HCT116 (cell line): ENCODE measurements at regions not wholly inside any gene's neighbourhood (a gene's known extent, or its start where the extent isn't known, plus 50 kb on each side); places are given as distances from the start of the nearest gene placed in this dataset.
"Not testable (repeated sequence)": the region's sequence is repeated elsewhere in the genome, so short reads cannot be mapped to it uniquely, and the experiment has no call there.

Experiments used
- ATAC-seq: fragments of 200-7000 bp; cut with Tn5 transposase; 2 replicates; pipeline ENCODE4 v1.9.1; 2020; ENCODE audit warnings: mild to moderate bottlenecking, moderate library complexity
- BruUV-seq: library from RNA; stranded (reverse); fragments of 400-500 nt; replicated peaks from 2 replicates; lab custom pipeline; 2021; lab: Mats Ljungman, UMichigan
- CTCF ChIA-PET: fragments of 300-600 bp; sonication (Branson Sonifier 250); formaldehyde crosslinking; loops from one replicate; lab custom pipeline; 2021; ENCODE audit warnings: antibody characterized with exemption; lab: Charles Lee
- POLR2A ChIA-PET: fragments of 300-600, 350-600 bp; sonication (Branson Sonifier 250); formaldehyde crosslinking; loops from one replicate; lab custom pipeline; 2021; ENCODE audit warnings: antibody characterized with exemption; lab: Charles Lee
- RAD21 ChIA-PET, 2 experiments: fragments of 300-600 bp; sonication (Branson Sonifier 250); formaldehyde crosslinking; loops; one replicate each; lab custom pipeline; 2023; ENCODE audit warnings: low total read pairs in 2 of 2; ENCODE audit not compliant: uncharacterized antibody in 2 of 2, unreplicated experiment in 2 of 2, low non-redundant PET in 1 of 2; lab: Charles Lee
- DNase-seq: peaks from one replicate; pipeline ENCODE4 v3.0.0-alpha.2; 2010; ENCODE audit warnings: low read depth, low spot score
- H2AFZ ChIP-seq: fragments of 200-600 bp; shearing (Covaris generic), sonication (generic); 2 replicates; pipeline ENCODE4 v1.6.1; 2017; ENCODE audit warnings: low read depth, mixed run types, mixed read lengths, antibody characterized with exemption, low read length; ENCODE audit not compliant: poor library complexity, severe bottlenecking
- H3K27ac ChIP-seq: 2 replicates; pipeline ENCODE4 v1.5.1; 2012; ENCODE audit warnings: low read depth, low read length
- H3K27me3 ChIP-seq: fragments of 200-600 bp; sonication (generic); 2 replicates; pipeline ENCODE4 v1.6.1; 2016; ENCODE audit warnings: mixed run types, low read length, mixed read lengths; ENCODE audit not compliant: insufficient read depth
- H3K36me3 ChIP-seq, 2 experiments: fragments of 200-500 bp in 1 of 2; fragments of 200-600 bp in 1 of 2; sonication (Bioruptor generic) in 1 of 2; sonication (generic) in 1 of 2; 2 replicates each; pipeline versions ENCODE4 v1.5.1 to v1.6.1; 2014 to 2016; ENCODE audit warnings: low read length in 2 of 2, inconsistent platforms in 1 of 2, mixed read lengths in 1 of 2, mixed run types in 1 of 2; ENCODE audit not compliant: insufficient read depth in 2 of 2, control insufficient read depth in 1 of 2
- H3K4me1 ChIP-seq, 2 experiments: fragments of 200-600 bp in 1 of 2; sonication (generic) in 1 of 2; 2 replicates each; pipeline versions ENCODE4 v1.5.1 to v1.6.1; 2012 to 2017; ENCODE audit warnings: low read length in 2 of 2, inconsistent platforms in 1 of 2, mild to moderate bottlenecking in 1 of 2, mixed read lengths in 1 of 2, mixed run types in 1 of 2, moderate library complexity in 1 of 2; ENCODE audit not compliant: insufficient read depth in 2 of 2, control insufficient read depth in 1 of 2
- H3K4me2 ChIP-seq: fragments of 200-600 bp; sonication (generic); 2 replicates; pipeline ENCODE4 v1.6.1; 2017; ENCODE audit warnings: mixed run types, low read length, mixed read lengths
- H3K4me3 ChIP-seq, 2 experiments: fragments of 200-600 bp in 1 of 2; sonication (generic) in 1 of 2; replicated peaks in 1 of 2; 2 replicates each; pipeline ENCODE4 v1.5.1; 2011 to 2016; ENCODE audit warnings: low read length in 2 of 2, control low read depth in 1 of 2, low read depth in 1 of 2, mild to moderate bottlenecking in 1 of 2, mixed read lengths in 1 of 2, mixed run types in 1 of 2
- H3K79me2 ChIP-seq: fragments of 200-600 bp; sonication (generic); 2 replicates; pipeline ENCODE4 v1.6.1; 2017; ENCODE audit warnings: mild to moderate bottlenecking, mixed run types, low read length, moderate library complexity, mixed read lengths; ENCODE audit not compliant: insufficient read depth
- H3K9ac ChIP-seq: fragments of 200-600 bp; sonication (generic); 2 replicates; pipeline ENCODE4 v1.6.1; 2016; ENCODE audit warnings: low read length, mixed read lengths
- H3K9me2 ChIP-seq: fragments of 200-600 bp; sonication (generic), shearing (Covaris generic); 2 replicates; pipeline ENCODE4 v1.6.1; 2017; ENCODE audit warnings: mixed run types, mild to moderate bottlenecking, moderate library complexity; ENCODE audit not compliant: insufficient read depth
- H3K9me3 ChIP-seq, 2 experiments: fragments of 200-500 bp in 1 of 2; fragments of 200-600 bp in 1 of 2; sonication (Bioruptor generic) in 1 of 2; sonication (generic) in 1 of 2; 2 replicates each; pipeline ENCODE4 v1.6.1; 2014 to 2017; ENCODE audit warnings: low read length in 2 of 2, mixed read lengths in 2 of 2, inconsistent platforms in 1 of 2, low read depth in 1 of 2, mild to moderate bottlenecking in 1 of 2, mixed run types in 1 of 2, moderate library complexity in 1 of 2; ENCODE audit not compliant: control insufficient read depth in 1 of 2, insufficient read depth in 1 of 2
- H4K20me1 ChIP-seq: fragments of 200-600 bp; sonication (generic), shearing (Covaris generic); 2 replicates; pipeline ENCODE4 v1.6.1; 2017; ENCODE audit warnings: mixed run types, mild to moderate bottlenecking, moderate library complexity; ENCODE audit not compliant: insufficient read depth
- ATF3 ChIP-seq: IDR thresholded peaks from 2 replicates; pipeline ENCODE4 v1.6.1; 2012
- CBX3 ChIP-seq: IDR thresholded peaks from 2 replicates; pipeline ENCODE4 v1.6.1; 2012; ENCODE audit warnings: low read depth
- CTCF ChIP-seq, 3 experiments: fragments of 200-600 bp in 1 of 3; sonication (generic) in 1 of 3; IDR thresholded peaks in 2 of 3; conservative IDR thresholded peaks in 1 of 3; 2 replicates each; pipeline ENCODE4 v1.5.1; 2012 to 2017; ENCODE audit warnings: low read depth in 2 of 3, low read length in 2 of 3, antibody characterized with exemption in 1 of 3, borderline replicate concordance in 1 of 3, control low read depth in 1 of 3, mild to moderate bottlenecking in 1 of 3, mixed read lengths in 1 of 3, mixed run types in 1 of 3, moderate library complexity in 1 of 3; ENCODE audit not compliant: insufficient read depth in 1 of 3
- ELF1 ChIP-seq: IDR thresholded peaks from 2 replicates; pipeline ENCODE4 v1.6.1; 2012; ENCODE audit warnings: low read depth, borderline replicate concordance
- EZH2phosphoT487 ChIP-seq: fragments of 200-600 bp; IDR thresholded peaks from 2 replicates; pipeline ENCODE4 v1.6.1; 2018; ENCODE audit warnings: antibody characterized with exemption, borderline replicate concordance
- POLR2A ChIP-seq: IDR thresholded peaks from 2 replicates; pipeline ENCODE4 v1.7.0; 2011; ENCODE audit warnings: borderline replicate concordance; ENCODE audit not compliant: insufficient read depth, insufficient read length; ENCODE audit errors: extremely low read depth
- POLR2AphosphoS5 ChIP-seq: IDR thresholded peaks from 2 replicates; pipeline ENCODE4 v1.6.1; 2011; ENCODE audit warnings: mild to moderate bottlenecking, low read depth, low read length, moderate library complexity
- SP1 ChIP-seq: IDR thresholded peaks from 2 replicates; pipeline ENCODE4 v1.6.1; 2012; ENCODE audit warnings: low read depth
- SRF ChIP-seq: IDR thresholded peaks from 2 replicates; pipeline ENCODE4 v1.6.1; 2012; ENCODE audit warnings: low read depth
- TCF7L2 ChIP-seq: IDR thresholded peaks from 2 replicates; pipeline ENCODE4 v1.7.0; 2011; ENCODE audit warnings: borderline replicate concordance, inconsistent platforms; ENCODE audit not compliant: insufficient read depth, insufficient read length; ENCODE audit errors: extremely low read depth
- YY1 ChIP-seq: IDR thresholded peaks from 2 replicates; pipeline ENCODE4 v1.6.1; 2011; ENCODE audit warnings: low read length, low read depth, moderate library complexity, mild to moderate bottlenecking; ENCODE audit not compliant: insufficient replicate concordance; ENCODE audit errors: extremely low read depth
- ZBTB33 ChIP-seq: IDR thresholded peaks from 2 replicates; pipeline ENCODE4 v1.6.1; 2011; ENCODE audit warnings: mild to moderate bottlenecking, low read length, moderate library complexity; ENCODE audit not compliant: insufficient replicate concordance; ENCODE audit errors: extremely low read depth
- ZFX ChIP-seq: fragments of 450-650 bp; IDR thresholded peaks from 2 replicates; pipeline ENCODE4 v1.6.1; 2017
- intact Hi-C: fragments of 100-400 bp; cut with micrococcal nuclease; formaldehyde crosslinking; loops from 2 replicates; pipeline ENCODE4 v1.10.0; 2022

GRCh38 chr12:96121271-96121711 is 72.9 kb upstream of the ELK3 start:
- Histone ChIP-seq H3K9me2 (no peaks in the 10 kb centered on the region), H3K27me3 (no peaks in the 10 kb centered on the region), H3K9me3 (no peaks in the 10 kb centered on the region), H2AFZ (no peak overlapping the region), H3K9ac (no peak overlapping the region), H3K79me2 (no peaks in the 10 kb centered on the region), H3K27ac (no peak overlapping the region), H3K4me1 (no peaks in the 10 kb centered on the region), H3K4me3 (no peak overlapping the region), H3K36me3 (no peaks in the 10 kb centered on the region), H4K20me1 (no peaks in the 10 kb centered on the region), H3K4me2 (no peak overlapping the region)
- CTCF ChIA-PET, result no interaction called here
- intact Hi-C loops, result no loop called here
- DNase-seq (no peak), ATAC-seq (no peak)
- TF ChIP-seq CTCF (IDR thresholded peaks at IDR 0.05 in 2 of 3, conservative IDR thresholded peaks at IDR 0.05 in 1 of 3; ENCODE audit: borderline replicate concordance in 1 of 3, insufficient read depth in 1 of 3, low read depth in 2 of 3, low read length in 2 of 3), result no peak
- TF ChIP-seq YY1, result no peak
- TF ChIP-seq ZBTB33, result no peak
- no peak for TF ChIP-seq ELF1
- TF ChIP-seq SP1, result no peak
- no peak for TF ChIP-seq ZFX
- no peak for TF ChIP-seq ATF3
- no peak for TF ChIP-seq EZH2phosphoT487
- no peak for TF ChIP-seq TCF7L2
- TF ChIP-seq POLR2A, result no peak
- no peak for TF ChIP-seq POLR2AphosphoS5
- no peak for TF ChIP-seq CBX3
- TF ChIP-seq SRF, result no peak
- BruUV-seq, result no TSS peak
- POLR2A ChIA-PET, result no interaction called here
- RAD21 ChIA-PET, result no interaction called here

- H3K4me2 ChIP-seq, H3K4me3 ChIP-seq, H3K9me2 ChIP-seq, intact Hi-C loops, H3K4me1 ChIP-seq, H3K36me3 ChIP-seq, H3K27ac ChIP-seq, DNase-seq, H4K20me1 ChIP-seq, ATAC-seq, H3K9me3 ChIP-seq, H3K27me3 ChIP-seq, H3K79me2 ChIP-seq, BruUV-seq, H3K9ac ChIP-seq, RAD21 ChIA-PET, H2AFZ ChIP-seq, POLR2A ChIA-PET, CTCF ChIA-PET: not testable (repeated sequence)
Measured at GRCh38 chr12:96128292-96128691, 65.9 kb upstream of the ELK3 start.
